ENCODE measurements at regions not wholly inside any gene's neighbourhood (a gene's known extent, or its start where the extent isn't known, plus 50 kb on each side); places are given as distances from the start of the nearest gene placed in this dataset.

GRCh38 chr2:217664761-217665160 is 338.0 kb downstream of the TNS1 start:
- intact Hi-C loops (cut with micrococcal nuclease) = no loop called here
- Histone ChIP-seq H3K36me3 (replicated peaks in 1 of 2; ENCODE audit: control extremely low read depth in 1 of 2, control insufficient read depth in 1 of 2, extremely low read depth in 1 of 2, insufficient read depth in 2 of 2, low read length in 1 of 2) (no peaks in the 10 kb centered on the region), H3K79me2 (ENCODE audit: control insufficient read depth, insufficient read depth, low read length) (no peaks in the 10 kb centered on the region), H3K4me3 (ENCODE audit: control extremely low read depth in 1 of 5, extremely low read depth in 1 of 5, insufficient read depth in 1 of 5, low read depth in 2 of 5, low read length in 4 of 5) (no peak overlapping the region), H4K20me1 (ENCODE audit: control insufficient read depth, insufficient read depth, low read length, poor library complexity, severe bottlenecking) (no peaks in the 10 kb centered on the region), H3K27ac (ENCODE audit: low read length in 2 of 2) (no peak overlapping the region), H3K4me2 (replicated peaks; ENCODE audit: low read depth, low read length, poor library complexity, severe bottlenecking) (no peak overlapping the region), H3K9ac (ENCODE audit: low read length) (no peak overlapping the region), H3K27me3 (replicated peaks in 1 of 4; ENCODE audit: control extremely low read depth in 1 of 4, control insufficient read depth in 3 of 4, insufficient read depth in 4 of 4, low read length in 3 of 4) (peaks cover 0 to 13% (median 0%) of the 10 kb centered on the region in 4 experiments), H3K9me3 (ENCODE audit: control extremely low read depth in 1 of 3, control insufficient read depth in 2 of 3, insufficient read depth in 1 of 3, low read length in 2 of 3) (no peaks in the 10 kb centered on the region), H2AFZ (ENCODE audit: insufficient read depth, low read depth, low read length, poor library complexity, severe bottlenecking) (no peak overlapping the region), H3K4me1 (ENCODE audit: control insufficient read depth in 2 of 2, insufficient read depth in 2 of 2, low read length in 2 of 2) (no peaks in the 10 kb centered on the region)
- ATAC-seq (ENCODE audit: low read depth) (no peak), DNase-seq (no peak)
- ChIA-PET CTCF (no interaction called here), POLR2A (no interaction called here)
- H3K27ac Mint-ChIP-seq = no peak overlapping the region
- 71% methylated on average over 2 of the region's 2 CpGs for WGBS (ENCODE audit: insufficient coverage)
- peaks cover 11% of the 10 kb centered on the region for H3K4me1 Mint-ChIP-seq
- TF ChIP-seq EZH2 (IDR thresholded peaks at IDR 0.05; ENCODE audit: borderline replicate concordance, insufficient read depth, low read depth, low read length, poor library complexity, severe bottlenecking) (no peak), CTCF (IDR thresholded peaks at IDR 0.05) (no peak)
- H3K9me3 Mint-ChIP-seq (ENCODE audit: insufficient read depth) = no peaks in the 10 kb centered on the region
- peaks cover 43% of the 10 kb centered on the region for H3K27me3 Mint-ChIP-seq
- H3K4me3 Mint-ChIP-seq = no peak overlapping the region

- WGBS (ENCODE audit: insufficient coverage) = 86% methylated on average over 2 of the region's 3 CpGs
- POLR2A ChIA-PET = no interaction called here
- Histone ChIP-seq H3K79me2 (ENCODE audit: control insufficient read depth, insufficient read depth, low read length) (no peaks in the 10 kb centered on the region), H2AFZ (ENCODE audit: insufficient read depth, low read depth, low read length, poor library complexity, severe bottlenecking) (no peak overlapping the region), H3K36me3 (replicated peaks in 1 of 2; ENCODE audit: control extremely low read depth in 1 of 2, control insufficient read depth in 1 of 2, extremely low read depth in 1 of 2, insufficient read depth in 2 of 2, low read length in 1 of 2) (no peaks in the 10 kb centered on the region), H3K27me3 (replicated peaks in 1 of 4; ENCODE audit: control extremely low read depth in 1 of 4, control insufficient read depth in 3 of 4, insufficient read depth in 4 of 4, low read length in 3 of 4) (peaks cover 0 to 3% (median 0%) of the 10 kb centered on the region in 4 experiments), H3K9ac (ENCODE audit: low read length) (no peak overlapping the region), H3K4me1 (ENCODE audit: control insufficient read depth in 2 of 2, insufficient read depth in 2 of 2, low read length in 2 of 2) (no peaks in the 10 kb centered on the region), H4K20me1 (ENCODE audit: control insufficient read depth, insufficient read depth, low read length, poor library complexity, severe bottlenecking) (no peaks in the 10 kb centered on the region), H3K9me3 (ENCODE audit: control extremely low read depth in 1 of 3, control insufficient read depth in 2 of 3, insufficient read depth in 1 of 3, low read length in 2 of 3) (no peaks in the 10 kb centered on the region), H3K4me3 (ENCODE audit: control extremely low read depth in 1 of 5, extremely low read depth in 1 of 5, insufficient read depth in 1 of 5, low read depth in 2 of 5, low read length in 4 of 5) (no peak overlapping the region), H3K4me2 (replicated peaks; ENCODE audit: low read depth, low read length, poor library complexity, severe bottlenecking) (no peak overlapping the region), H3K27ac (ENCODE audit: low read length in 2 of 2) (no peak overlapping the region)
- CTCF ChIA-PET = no interaction called here
- Mint-ChIP-seq H3K9me3 (ENCODE audit: insufficient read depth) (no peaks in the 10 kb centered on the region), H3K4me1 (peaks cover 11% of the 10 kb centered on the region), H3K27me3 (peaks cover 38% of the 10 kb centered on the region), H3K27ac (no peak overlapping the region), H3K4me3 (no peak overlapping the region)
- DNase-seq (no peak), ATAC-seq (ENCODE audit: low read depth) (no peak)
- intact Hi-C loops (cut with micrococcal nuclease) = no loop called here
- TF ChIP-seq CTCF (IDR thresholded peaks at IDR 0.05) = no peak
Measured at GRCh38 chr2:217662984-217663602, 339.7 kb downstream of the TNS1 start.
